ENCODE measurements at regions not wholly inside any gene's neighbourhood (a gene's known extent, or its start where the extent isn't known, plus 50 kb on each side); places are given as distances from the start of the nearest gene placed in this dataset.

DNA sequence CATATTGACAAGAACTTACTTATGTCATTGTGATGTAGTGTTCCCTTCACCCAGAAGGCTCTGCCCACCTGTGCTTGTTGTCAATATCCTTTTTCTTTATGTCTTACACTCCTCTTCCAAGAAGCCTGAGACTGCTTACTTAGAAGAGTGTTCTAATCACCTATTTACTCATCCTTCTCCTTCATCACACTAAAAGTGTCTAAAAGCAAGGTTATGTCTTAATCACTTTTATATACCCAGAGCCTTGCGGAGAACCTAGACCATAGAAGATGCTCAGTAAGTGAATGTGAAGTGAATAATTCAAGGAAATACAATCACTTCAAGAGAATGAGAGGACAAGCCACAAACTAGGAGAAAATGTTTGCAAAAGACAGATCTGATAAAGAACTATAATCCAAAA lies 177.6 kb upstream of the S100G start:
- TF ChIP-seq POLR2A (IDR thresholded peaks at IDR 0.05), result no peak
- TF ChIP-seq, protein P1, sequence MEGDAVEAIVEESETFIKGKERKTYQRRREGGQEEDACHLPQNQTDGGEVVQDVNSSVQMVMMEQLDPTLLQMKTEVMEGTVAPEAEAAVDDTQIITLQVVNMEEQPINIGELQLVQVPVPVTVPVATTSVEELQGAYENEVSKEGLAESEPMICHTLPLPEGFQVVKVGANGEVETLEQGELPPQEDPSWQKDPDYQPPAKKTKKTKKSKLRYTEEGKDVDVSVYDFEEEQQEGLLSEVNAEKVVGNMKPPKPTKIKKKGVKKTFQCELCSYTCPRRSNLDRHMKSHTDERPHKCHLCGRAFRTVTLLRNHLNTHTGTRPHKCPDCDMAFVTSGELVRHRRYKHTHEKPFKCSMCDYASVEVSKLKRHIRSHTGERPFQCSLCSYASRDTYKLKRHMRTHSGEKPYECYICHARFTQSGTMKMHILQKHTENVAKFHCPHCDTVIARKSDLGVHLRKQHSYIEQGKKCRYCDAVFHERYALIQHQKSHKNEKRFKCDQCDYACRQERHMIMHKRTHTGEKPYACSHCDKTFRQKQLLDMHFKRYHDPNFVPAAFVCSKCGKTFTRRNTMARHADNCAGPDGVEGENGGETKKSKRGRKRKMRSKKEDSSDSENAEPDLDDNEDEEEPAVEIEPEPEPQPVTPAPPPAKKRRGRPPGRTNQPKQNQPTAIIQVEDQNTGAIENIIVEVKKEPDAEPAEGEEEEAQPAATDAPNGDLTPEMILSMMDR (IDR thresholded peaks at IDR 0.05), result no peak
- no peak for DNase-seq
- WGBS, 2 donors, result 93 to 94% methylated on average over 1 of the region's 1 CpG
- Histone ChIP-seq H3K9me3 (no peaks in the 10 kb centered on the region), H3K4me3 (no peak overlapping the region), H3K4me1 (no peaks in the 10 kb centered on the region), H3K27me3 (no peaks in the 10 kb centered on the region), H3K27ac (no peak overlapping the region), H3K36me3 (replicated peaks in 1 of 2; ENCODE audit: insufficient read depth in 1 of 2, low read depth in 2 of 2) (no peaks in the 10 kb centered on the region)
- intact Hi-C loops (cut with DNase I), result no loop called here
- no peak for ATAC-seq

DNA sequence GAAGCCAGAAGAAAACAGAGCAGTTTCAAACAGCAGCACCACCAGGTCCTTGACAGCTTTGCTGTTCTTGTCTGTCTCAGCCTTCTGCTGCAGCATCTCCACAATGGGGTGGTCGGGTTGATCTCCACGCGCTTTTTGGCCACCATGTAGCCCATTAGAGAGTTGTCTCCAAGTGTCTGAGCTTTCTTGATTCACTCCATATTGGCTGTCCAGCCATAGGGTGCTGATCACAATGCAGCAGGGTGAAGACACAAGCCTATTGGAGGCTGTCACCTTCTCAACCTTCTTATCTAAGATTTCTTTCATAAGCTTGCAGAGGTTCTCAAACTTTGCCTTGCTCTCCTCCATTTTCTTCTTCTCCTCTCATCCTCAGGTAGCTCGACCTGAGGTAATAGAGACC lies 175.4 kb upstream of the S100G start:
- Histone ChIP-seq H3K9me3 (no peaks in the 10 kb centered on the region), H3K27ac (no peak overlapping the region), H3K27me3 (no peaks in the 10 kb centered on the region), H3K36me3 (replicated peaks in 1 of 2; ENCODE audit: insufficient read depth in 1 of 2, low read depth in 2 of 2) (no peaks in the 10 kb centered on the region), H3K4me1 (no peaks in the 10 kb centered on the region), H3K4me3 (no peak overlapping the region)
- ATAC-seq (no peak), DNase-seq (no peak)
- intact Hi-C loops (cut with DNase I), result no loop called here
- WGBS, 2 donors, result 55 to 90% methylated on average over 2 to 4 of the region's 4 CpGs
- no peak for TF ChIP-seq POLR2A (IDR thresholded peaks at IDR 0.05)
- TF ChIP-seq, protein P1 (IDR thresholded peaks at IDR 0.05), result no peak

DNA sequence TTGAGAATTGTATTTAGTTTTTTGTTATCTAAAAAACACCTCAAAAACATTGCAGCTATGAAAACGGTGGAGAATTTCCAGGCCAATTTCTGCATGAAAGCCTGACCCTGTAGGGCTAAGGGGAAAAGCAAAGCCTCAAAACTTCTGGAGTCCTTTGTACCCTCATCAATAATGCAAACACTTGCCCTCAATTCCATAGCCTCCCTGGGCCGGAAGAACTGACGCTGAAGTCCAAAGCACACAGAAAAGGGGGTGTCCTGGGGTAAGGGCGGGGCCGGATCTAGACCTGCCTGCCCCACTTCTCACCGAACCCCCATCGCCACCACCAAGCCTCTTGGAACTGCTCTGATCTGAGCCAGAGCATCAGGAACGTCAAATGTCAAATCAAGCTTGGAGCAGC lies 173.9 kb upstream of the S100G start:
- no peak for TF ChIP-seq POLR2A (IDR thresholded peaks at IDR 0.05)
- TF ChIP-seq, protein P1 (IDR thresholded peaks at IDR 0.05), result no peak
- no peaks in the 10 kb centered on the region for H3K9me3 ChIP-seq
- H3K36me3 ChIP-seq (replicated peaks in 1 of 2; ENCODE audit: insufficient read depth in 1 of 2, low read depth in 2 of 2), result no peaks in the 10 kb centered on the region
- intact Hi-C loops (cut with DNase I), result no loop called here
- WGBS, 2 donors, result 65 to 69% methylated on average over 2 to 8 of the region's 8 CpGs
- ATAC-seq (no peak), DNase-seq (no peak)
- H3K4me3 ChIP-seq, result no peak overlapping the region
- H3K4me1 ChIP-seq, result no peaks in the 10 kb centered on the region
- no peak overlapping the region for H3K27ac ChIP-seq
- H3K27me3 ChIP-seq, result no peaks in the 10 kb centered on the region

DNA sequence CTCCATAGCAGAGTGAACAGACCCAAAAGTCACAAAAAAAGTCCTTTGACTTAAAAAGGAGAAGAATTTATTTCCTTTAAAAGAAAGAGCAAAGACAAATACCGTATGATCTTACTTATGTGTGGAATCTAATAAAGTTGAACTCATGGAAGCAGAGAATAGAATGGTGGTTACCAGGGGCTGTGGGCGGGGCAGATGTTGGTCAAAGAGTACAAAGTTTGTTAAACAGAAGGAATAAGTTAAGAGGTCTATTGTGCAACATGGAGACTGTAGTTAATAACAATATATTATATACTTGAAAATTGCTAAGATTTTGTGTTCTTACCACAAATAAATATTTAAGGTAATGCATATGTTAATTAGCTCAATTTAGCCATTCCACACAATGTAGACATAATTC lies 173.3 kb upstream of the S100G start:
- no peak for ATAC-seq
- no peaks in the 10 kb centered on the region for H3K4me1 ChIP-seq
- no peak for DNase-seq
- no peaks in the 10 kb centered on the region for H3K36me3 ChIP-seq (replicated peaks in 1 of 2; ENCODE audit: insufficient read depth in 1 of 2, low read depth in 2 of 2)
- no peak overlapping the region for H3K27ac ChIP-seq
- WGBS, 2 donors, result 75 to 90% methylated on average over 2 of the region's 2 CpGs
- TF ChIP-seq, protein P1 (IDR thresholded peaks at IDR 0.05), result no peak
- no peak for TF ChIP-seq POLR2A (IDR thresholded peaks at IDR 0.05)
- H3K4me3 ChIP-seq, result no peak overlapping the region
- H3K27me3 ChIP-seq, result no peaks in the 10 kb centered on the region
- H3K9me3 ChIP-seq, result no peaks in the 10 kb centered on the region
- intact Hi-C loops (cut with DNase I), result no loop called here

DNA sequence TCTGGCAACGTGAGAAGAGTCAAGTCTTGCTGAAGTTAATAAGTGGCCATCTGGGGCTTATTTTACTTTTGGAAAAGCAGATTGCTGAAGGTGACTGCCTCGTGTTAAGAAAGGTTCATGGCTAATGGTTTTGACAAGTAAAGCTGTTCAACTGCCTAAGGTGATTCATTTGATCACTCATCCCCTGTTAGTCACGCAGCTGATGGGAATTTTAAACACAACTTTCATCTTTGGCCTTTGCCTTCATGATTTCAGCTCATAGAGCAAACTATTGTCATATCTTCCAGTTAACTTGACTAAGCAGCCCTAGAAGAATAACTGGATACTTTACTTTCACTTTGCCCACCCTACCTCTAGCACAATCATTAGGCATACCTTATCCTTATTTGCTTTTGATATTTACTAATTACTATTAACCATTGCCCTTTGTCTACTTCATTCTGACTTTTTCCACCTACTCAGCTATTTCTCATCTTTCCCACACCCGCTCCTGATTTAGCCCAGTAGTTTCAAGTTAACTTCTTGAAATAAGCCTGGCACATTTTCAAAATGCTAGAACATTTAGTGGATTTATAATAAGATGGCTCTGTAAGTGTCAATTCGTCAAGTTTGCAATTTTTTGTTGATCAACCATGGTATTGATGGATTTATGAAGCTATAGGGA lies 170.6 kb upstream of the S100G start:
- Histone ChIP-seq H3K4me1 (no peaks in the 10 kb centered on the region), H3K36me3 (replicated peaks in 1 of 2; ENCODE audit: insufficient read depth in 1 of 2, low read depth in 2 of 2) (no peaks in the 10 kb centered on the region), H3K4me3 (no peak overlapping the region), H3K27ac (no peak overlapping the region), H3K27me3 (no peaks in the 10 kb centered on the region), H3K9me3 (no peaks in the 10 kb centered on the region)
- no peak for ATAC-seq
- intact Hi-C loops (cut with DNase I), result no loop called here
- TF ChIP-seq, protein P1 (IDR thresholded peaks at IDR 0.05), result no peak
- DNase-seq, result no peak
- WGBS, 2 donors, result 42 to 53% methylated on average over 5 of the region's 5 CpGs

Measured in body of pancreas (tissue), 4 donors.